Right lobe of liver (tissue), 4 donors: ENCODE measurements at regions not wholly inside any gene's neighbourhood (a gene's known extent, or its start where the extent isn't known, plus 50 kb on each side); places are given as distances from the start of the nearest gene placed in this dataset.

Experiments used
- POLR2A ChIP-seq: fragments of 450-650 bp; IDR thresholded peaks from one replicate; pipeline ENCODE4 v1.6.1; 2017; ENCODE audit warnings: antibody characterized with exemption, mild to moderate bottlenecking
- TF ChIP-seq, protein P1 (sequence below), 4 donors: fragments of 200-600 bp in 3 of 4; fragments of 450-650 bp in 1 of 4; IDR thresholded peaks; one replicate each; pipeline versions ENCODE4 v1.5.1 to v1.8.0; 2016 to 2022; ENCODE audit warnings: antibody characterized with exemption in 4 of 4, mild to moderate bottlenecking in 2 of 4
- donor health status: DM: no; HTN: no; CAD: no.
- donor health status: DM: no; HTN: no; CAD: no.
- donor health status: DM: no; HTN: yes; CAD: no.

- TF ChIP-seq, protein P1, sequence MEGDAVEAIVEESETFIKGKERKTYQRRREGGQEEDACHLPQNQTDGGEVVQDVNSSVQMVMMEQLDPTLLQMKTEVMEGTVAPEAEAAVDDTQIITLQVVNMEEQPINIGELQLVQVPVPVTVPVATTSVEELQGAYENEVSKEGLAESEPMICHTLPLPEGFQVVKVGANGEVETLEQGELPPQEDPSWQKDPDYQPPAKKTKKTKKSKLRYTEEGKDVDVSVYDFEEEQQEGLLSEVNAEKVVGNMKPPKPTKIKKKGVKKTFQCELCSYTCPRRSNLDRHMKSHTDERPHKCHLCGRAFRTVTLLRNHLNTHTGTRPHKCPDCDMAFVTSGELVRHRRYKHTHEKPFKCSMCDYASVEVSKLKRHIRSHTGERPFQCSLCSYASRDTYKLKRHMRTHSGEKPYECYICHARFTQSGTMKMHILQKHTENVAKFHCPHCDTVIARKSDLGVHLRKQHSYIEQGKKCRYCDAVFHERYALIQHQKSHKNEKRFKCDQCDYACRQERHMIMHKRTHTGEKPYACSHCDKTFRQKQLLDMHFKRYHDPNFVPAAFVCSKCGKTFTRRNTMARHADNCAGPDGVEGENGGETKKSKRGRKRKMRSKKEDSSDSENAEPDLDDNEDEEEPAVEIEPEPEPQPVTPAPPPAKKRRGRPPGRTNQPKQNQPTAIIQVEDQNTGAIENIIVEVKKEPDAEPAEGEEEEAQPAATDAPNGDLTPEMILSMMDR (IDR thresholded peaks at IDR 0.05): no peak
- no peak for TF ChIP-seq POLR2A
Measured at GRCh38 chr4:66636349-66636748, 909.0 kb downstream of the CENPC start.
